ENCODE measurements at regions not wholly inside any gene's neighbourhood (a gene's known extent, or its start where the extent isn't known, plus 50 kb on each side); places are given as distances from the start of the nearest gene placed in this dataset.

DNA sequence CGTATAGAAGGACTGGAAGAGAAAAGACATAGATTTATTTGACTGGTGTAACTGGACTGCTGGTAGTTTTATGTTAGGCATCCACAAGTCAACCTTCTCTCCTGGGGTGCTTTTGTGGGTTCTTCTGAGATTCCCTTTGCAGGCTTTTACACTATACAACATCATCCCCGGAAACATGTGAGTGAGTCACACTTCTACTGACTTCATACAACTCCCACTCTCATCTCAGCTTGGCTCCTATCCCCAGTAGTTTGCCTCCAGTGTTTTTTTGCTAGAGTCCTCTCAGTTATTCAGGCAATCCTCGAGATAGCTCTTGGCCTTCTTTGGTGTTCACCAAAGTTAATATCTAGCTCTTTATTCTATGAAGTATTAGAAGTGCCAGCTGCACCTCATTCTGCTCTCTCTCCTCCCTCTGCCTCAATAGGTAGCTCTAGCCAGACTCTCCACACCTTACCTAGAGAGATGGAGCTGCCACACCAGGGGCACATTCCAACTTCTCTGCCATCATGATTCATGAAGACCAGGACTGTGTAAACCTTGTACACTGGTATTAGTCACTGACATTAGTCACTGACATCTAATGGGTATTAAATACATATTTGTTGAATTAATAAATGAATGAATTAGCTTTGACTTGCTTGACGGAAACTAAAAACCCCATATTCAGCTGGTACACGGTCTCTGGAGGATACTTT is 281.9 kb downstream of the PPP1R3A start:
- TF ChIP-seq POLR2AphosphoS5 (IDR thresholded peaks at IDR 0.05) (no peak), POLR2A (IDR thresholded peaks at IDR 0.05) (no peak)
- TF ChIP-seq, protein P1, sequence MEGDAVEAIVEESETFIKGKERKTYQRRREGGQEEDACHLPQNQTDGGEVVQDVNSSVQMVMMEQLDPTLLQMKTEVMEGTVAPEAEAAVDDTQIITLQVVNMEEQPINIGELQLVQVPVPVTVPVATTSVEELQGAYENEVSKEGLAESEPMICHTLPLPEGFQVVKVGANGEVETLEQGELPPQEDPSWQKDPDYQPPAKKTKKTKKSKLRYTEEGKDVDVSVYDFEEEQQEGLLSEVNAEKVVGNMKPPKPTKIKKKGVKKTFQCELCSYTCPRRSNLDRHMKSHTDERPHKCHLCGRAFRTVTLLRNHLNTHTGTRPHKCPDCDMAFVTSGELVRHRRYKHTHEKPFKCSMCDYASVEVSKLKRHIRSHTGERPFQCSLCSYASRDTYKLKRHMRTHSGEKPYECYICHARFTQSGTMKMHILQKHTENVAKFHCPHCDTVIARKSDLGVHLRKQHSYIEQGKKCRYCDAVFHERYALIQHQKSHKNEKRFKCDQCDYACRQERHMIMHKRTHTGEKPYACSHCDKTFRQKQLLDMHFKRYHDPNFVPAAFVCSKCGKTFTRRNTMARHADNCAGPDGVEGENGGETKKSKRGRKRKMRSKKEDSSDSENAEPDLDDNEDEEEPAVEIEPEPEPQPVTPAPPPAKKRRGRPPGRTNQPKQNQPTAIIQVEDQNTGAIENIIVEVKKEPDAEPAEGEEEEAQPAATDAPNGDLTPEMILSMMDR (IDR thresholded peaks at IDR 0.05), result no peak
